K562 (cell line): ENCODE measurements at regions not wholly inside any gene's neighbourhood (a gene's known extent, or its start where the extent isn't known, plus 50 kb on each side); places are given as distances from the start of the nearest gene placed in this dataset.
A peak's percentile ranks its signal among the peaks of the same experiment; 100 is the strongest.
"Not testable (repeated sequence)": the region's sequence is repeated elsewhere in the genome, so short reads cannot be mapped to it uniquely, and the experiment has no call there.

Experiments
- ATAC-seq: fragments of 200-7000 bp; cut with Tn5 transposase; 3 replicates; pipeline ENCODE4 v1.9.1; 2020; ENCODE audit warnings: moderate library complexity
- BruUV-seq: library from RNA; stranded (reverse); fragments of 400-500 nt; replicated peaks from 2 replicates; lab custom pipeline; 2021; lab: Mats Ljungman, UMichigan
- CTCF ChIA-PET: fragments of 300-600 bp; formaldehyde crosslinking; extraction: SDS; loops from one replicate; lab custom pipeline; 2021; ENCODE audit warnings: low intra/inter-chr PET ratio; lab: Yijun Ruan, JAX
- POLR2A ChIA-PET: fragments of 300-600, 350-650 bp; sonication (Branson Sonifier 250); formaldehyde crosslinking; extraction: SDS; loops from one replicate; lab custom pipeline; 2021; ENCODE audit warnings: antibody characterized with exemption, inconsistent platforms; lab: Yijun Ruan, JAX
- DNase-seq, 4 experiments: peaks; one replicate each; pipeline versions ENCODE4 v3.0.0 to v3.0.0-alpha.2; 2011 to 2018; ENCODE audit warnings: low spot score in 3 of 4, mixed read lengths in 3 of 4; ENCODE audit errors: extremely low read depth in 1 of 4
- FAIRE-seq: peaks from 2 replicates; lab custom pipeline; 2011; peaks lifted over from hg19 to GRCh38; lab: Jason Lieb, UNC
- H2AFZ ChIP-seq: 2 replicates; pipeline ENCODE4 v1.6.0; 2011; ENCODE audit warnings: low read depth, low read length, control low read depth, inconsistent platforms
- H3K27ac ChIP-seq: fragments of 200-600 bp; 3 replicates; pipeline ENCODE4 v1.8.0; 2011; ENCODE audit warnings: low read depth, mild to moderate bottlenecking, control low read depth, inconsistent platforms, low read length, moderate library complexity, mixed read lengths; ENCODE audit errors: extremely low read depth
- H3K27me3 ChIP-seq, 2 experiments: fragments of 300-600 bp in 1 of 2; 2 replicates in 1 of 2; 3 replicates in 1 of 2; pipeline versions ENCODE4 v1.6.0 to v1.8.0; 2011; ENCODE audit warnings: inconsistent platforms in 2 of 2, low read length in 2 of 2, mild to moderate bottlenecking in 1 of 2, mixed read lengths in 1 of 2, moderate library complexity in 1 of 2; ENCODE audit not compliant: control insufficient read depth in 2 of 2, insufficient read depth in 2 of 2
- H3K36me3 ChIP-seq: fragments of 300-600 bp; 3 replicates; pipeline ENCODE4 v1.8.0; 2011; ENCODE audit warnings: mild to moderate bottlenecking, low read length, inconsistent platforms; ENCODE audit not compliant: control insufficient read depth, insufficient read depth
- H3K4me1 ChIP-seq, 2 experiments: fragments of 200-600 bp in 1 of 2; replicated peaks in 1 of 2; 2 replicates in 1 of 2; 3 replicates in 1 of 2; pipeline versions ENCODE4 v1.5.1 to v1.8.0; 2011; ENCODE audit warnings: inconsistent platforms in 2 of 2, low read length in 2 of 2, mild to moderate bottlenecking in 1 of 2, mixed read lengths in 1 of 2, moderate library complexity in 1 of 2; ENCODE audit not compliant: control insufficient read depth in 2 of 2, insufficient read depth in 2 of 2
- H3K4me2 ChIP-seq: 2 replicates; pipeline ENCODE4 v1.6.1; 2011; ENCODE audit warnings: low read length, control low read depth, inconsistent platforms, mixed read lengths; ENCODE audit not compliant: insufficient read depth
- H3K4me3 ChIP-seq: fragments of 200-600 bp; sonication (generic), shearing (Covaris generic); 2 replicates; pipeline ENCODE4 v1.5.1; 2016; ENCODE audit warnings: control low read depth, inconsistent platforms
- H3K79me2 ChIP-seq: fragments of 200-600 bp; 3 replicates; pipeline ENCODE4 v1.8.0; 2011; ENCODE audit warnings: low read length, inconsistent platforms; ENCODE audit not compliant: control insufficient read depth, insufficient read depth
- H3K9ac ChIP-seq, 2 experiments: 2 replicates each; pipeline versions ENCODE4 v1.6.0 to v1.6.1; 2011; ENCODE audit warnings: low read depth in 2 of 2, low read length in 2 of 2, control low read depth in 1 of 2, inconsistent platforms in 1 of 2, mild to moderate bottlenecking in 1 of 2, mixed read lengths in 1 of 2; ENCODE audit not compliant: insufficient read depth in 1 of 2
- H3K9me1 ChIP-seq: one replicate; pipeline ENCODE4 v1.6.0; 2011; ENCODE audit warnings: inconsistent platforms, mild to moderate bottlenecking, low read length, moderate library complexity; ENCODE audit not compliant: control insufficient read depth, insufficient read depth
- H3K9me3 ChIP-seq: replicated peaks from 2 replicates; pipeline ENCODE4 v1.5.1; 2011; ENCODE audit warnings: low read depth, low read length, inconsistent platforms; ENCODE audit not compliant: control insufficient read depth, insufficient read depth
- H4K20me1 ChIP-seq: replicated peaks from 2 replicates; pipeline ENCODE4 v1.6.1; 2011; ENCODE audit warnings: low read length, inconsistent platforms, mixed read lengths; ENCODE audit not compliant: control insufficient read depth, insufficient read depth
- CBX5 ChIP-seq: IDR thresholded peaks from 2 replicates; pipeline ENCODE4 v1.6.1; 2014; ENCODE audit warnings: low read depth, borderline replicate concordance
- CTCFL ChIP-seq: IDR thresholded peaks from 2 replicates; pipeline ENCODE4 v1.6.1; 2011; ENCODE audit warnings: borderline replicate concordance, low read depth, mild to moderate bottlenecking, moderate library complexity, low read length; ENCODE audit not compliant: insufficient read depth, poor library complexity, severe bottlenecking
- EHMT2 ChIP-seq: fragments of 450-650 bp; IDR thresholded peaks from 2 replicates; pipeline ENCODE4 v1.6.1; 2018; ENCODE audit warnings: antibody characterized with exemption
- GATAD2B ChIP-seq: fragments of 450-650 bp; IDR thresholded peaks from 2 replicates; pipeline ENCODE4 v1.6.1; 2017; ENCODE audit warnings: mild to moderate bottlenecking, borderline replicate concordance
- HDAC6 ChIP-seq: IDR thresholded peaks from 2 replicates; pipeline ENCODE4 v1.6.1; 2012; ENCODE audit warnings: low read depth, mild to moderate bottlenecking, control low read depth, inconsistent platforms, low read length, moderate library complexity
- LEF1 ChIP-seq: fragments of 450-650 bp; IDR thresholded peaks from 2 replicates; pipeline ENCODE4 v1.6.1; 2016; ENCODE audit warnings: mild to moderate bottlenecking
- MIER1 ChIP-seq: fragments of 450-650 bp; IDR thresholded peaks from 2 replicates; pipeline ENCODE4 v1.6.1; 2016; ENCODE audit warnings: antibody characterized with exemption, mild to moderate bottlenecking, low read depth
- TRIM24 ChIP-seq, 2 experiments: fragments of 450-650 bp; IDR thresholded peaks; 2 replicates each; pipeline ENCODE4 v1.6.1; 2016
- ZNF133 ChIP-seq: fragments of 250-450 bp; sonication (Bioruptor Pico); IDR thresholded peaks from 2 replicates; pipeline ENCODE4 v1.4.0; 2020; ENCODE audit warnings: mild to moderate bottlenecking
- WGBS: fragments of 100-300 bp; shearing (Covaris generic); methylation state at CpG from one replicate; pipeline ENCODE4 v1.1.6; 2016; ENCODE audit warnings: low coverage, mixed read lengths; ENCODE audit not compliant: insufficient coverage; ENCODE audit errors: missing lambda C conversion rate; 5-methylcytosine and 5-hydroxymethylcytosine counted together
- in situ Hi-C: fragments of 300-500 bp; cut with MboI; formaldehyde crosslinking; loops from 4 replicates; pipeline ENCODE4 v1.15.0; 2018; ENCODE audit warnings: inconsistent platforms, mixed read lengths
- intact Hi-C: fragments of 100-400 bp; cut with micrococcal nuclease; formaldehyde crosslinking; loops from 2 replicates; pipeline ENCODE4 v1.14.2; 2022
- TF ChIP-seq, protein P1 (sequence below), 2 experiments: fragments of 450-650 bp in 1 of 2; IDR thresholded peaks; 2 replicates each; pipeline ENCODE4 v1.6.1; 2011 to 2017; ENCODE audit warnings: low read depth in 2 of 2, antibody characterized with exemption in 1 of 2, borderline replicate concordance in 1 of 2, low read length in 1 of 2, mild to moderate bottlenecking in 1 of 2, mixed read lengths in 1 of 2; ENCODE audit not compliant: control insufficient read depth in 1 of 2

DNA sequence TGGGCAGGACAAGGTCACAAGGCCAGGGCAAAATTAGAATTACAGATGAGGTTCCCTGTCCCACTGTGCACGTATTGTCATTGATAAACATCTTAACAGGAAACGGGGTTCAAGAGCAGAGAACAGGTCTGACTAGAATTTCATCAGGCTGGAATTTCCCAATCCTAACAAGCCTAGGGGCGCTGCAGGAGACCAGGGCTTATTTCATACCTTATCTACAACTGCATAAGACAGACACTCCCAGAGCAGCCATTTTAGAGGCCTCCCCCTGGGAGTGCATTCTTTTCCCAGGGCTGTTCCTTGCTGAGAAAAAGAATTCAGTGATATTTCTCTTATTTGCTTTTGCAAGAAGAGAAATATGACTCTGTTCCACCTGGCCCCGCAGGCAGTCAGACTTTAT lies 244.8 kb downstream of the DAD1 start:
- in situ Hi-C loops, H3K79me2 ChIP-seq, ATAC-seq, CTCF ChIA-PET, H2AFZ ChIP-seq, H3K9me3 ChIP-seq, H3K4me3 ChIP-seq: not testable (repeated sequence)
- peak in 1 of 2 experiments; percentile 35; a peak in 1 of 4 replicates for TF ChIP-seq TRIM24 (IDR thresholded peaks at IDR 0.05)
- TF ChIP-seq CBX5 = 0 out of 2 replicates have a peak, but pooled peaks have one; percentile 32
- TF ChIP-seq, all 486 proteins: peak for 2; not testable (repeated sequence) for 484
- FAIRE-seq, H3K4me2 ChIP-seq, DNase-seq, H3K27me3 ChIP-seq, POLR2A ChIA-PET, H3K36me3 ChIP-seq, H3K9me1 ChIP-seq, H3K4me1 ChIP-seq, BruUV-seq, H4K20me1 ChIP-seq, H3K27ac ChIP-seq, intact Hi-C loops, H3K9ac ChIP-seq: not testable (repeated sequence)
- 11% methylated on average over 4 of the region's 4 CpGs for WGBS

- peaks cover 0 to 27% of the 10 kb centered on the region in 2 experiments; a peak in 4 of 5 replicates for H3K4me1 ChIP-seq
- in situ Hi-C loops = no loop called here
- H3K9ac ChIP-seq = no peak overlapping the region
- DNase-seq = no peak
- CTCF ChIA-PET = no interaction called here
- no peak overlapping the region for H3K27ac ChIP-seq
- FAIRE-seq = no peak
- ATAC-seq = no peak
- WGBS = 31% methylated on average over 3 of the region's 3 CpGs
- no peak overlapping the region for H3K4me3 ChIP-seq
- no peaks in the 10 kb centered on the region for H3K9me3 ChIP-seq
- H2AFZ ChIP-seq = no peak overlapping the region
- no peak overlapping the region for H3K4me2 ChIP-seq
- intact Hi-C loops = no loop called here
- H3K27me3 ChIP-seq = no peaks in the 10 kb centered on the region
- TF ChIP-seq EHMT2 (no peak), MIER1 (no peak), CTCFL (no peak), HDAC6 (no peak), LEF1 (no peak), GATAD2B (no peak), ZNF133 (CRISPR knock-in tag) (no peak)
- TF ChIP-seq, protein P1, sequence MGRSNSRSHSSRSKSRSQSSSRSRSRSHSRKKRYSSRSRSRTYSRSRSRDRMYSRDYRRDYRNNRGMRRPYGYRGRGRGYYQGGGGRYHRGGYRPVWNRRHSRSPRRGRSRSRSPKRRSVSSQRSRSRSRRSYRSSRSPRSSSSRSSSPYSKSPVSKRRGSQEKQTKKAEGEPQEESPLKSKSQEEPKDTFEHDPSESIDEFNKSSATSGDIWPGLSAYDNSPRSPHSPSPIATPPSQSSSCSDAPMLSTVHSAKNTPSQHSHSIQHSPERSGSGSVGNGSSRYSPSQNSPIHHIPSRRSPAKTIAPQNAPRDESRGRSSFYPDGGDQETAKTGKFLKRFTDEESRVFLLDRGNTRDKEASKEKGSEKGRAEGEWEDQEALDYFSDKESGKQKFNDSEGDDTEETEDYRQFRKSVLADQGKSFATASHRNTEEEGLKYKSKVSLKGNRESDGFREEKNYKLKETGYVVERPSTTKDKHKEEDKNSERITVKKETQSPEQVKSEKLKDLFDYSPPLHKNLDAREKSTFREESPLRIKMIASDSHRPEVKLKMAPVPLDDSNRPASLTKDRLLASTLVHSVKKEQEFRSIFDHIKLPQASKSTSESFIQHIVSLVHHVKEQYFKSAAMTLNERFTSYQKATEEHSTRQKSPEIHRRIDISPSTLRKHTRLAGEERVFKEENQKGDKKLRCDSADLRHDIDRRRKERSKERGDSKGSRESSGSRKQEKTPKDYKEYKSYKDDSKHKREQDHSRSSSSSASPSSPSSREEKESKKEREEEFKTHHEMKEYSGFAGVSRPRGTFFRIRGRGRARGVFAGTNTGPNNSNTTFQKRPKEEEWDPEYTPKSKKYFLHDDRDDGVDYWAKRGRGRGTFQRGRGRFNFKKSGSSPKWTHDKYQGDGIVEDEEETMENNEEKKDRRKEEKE (IDR thresholded peaks at IDR 0.05; ENCODE audit: borderline replicate concordance in 1 of 2, control insufficient read depth in 1 of 2, low read depth in 2 of 2, low read length in 1 of 2) = no peak
- TF ChIP-seq, all 486 proteins: peak for 0
- BruUV-seq = no TSS peak
- no peaks in the 10 kb centered on the region for H3K36me3 ChIP-seq
- no peaks in the 10 kb centered on the region for H3K9me1 ChIP-seq
- no peaks in the 10 kb centered on the region for H3K79me2 ChIP-seq
- POLR2A ChIA-PET = interaction anchor here (0.5 kb wide), 1 partner anchor 761 kb away, joined by 3 read pairs; no protein-coding TSS in a partner anchor
- H4K20me1 ChIP-seq = no peaks in the 10 kb centered on the region
Observed at GRCh38 chr14:22341049-22341448, 248.0 kb downstream of the DAD1 start.
